Progenitor cell of endocrine pancreas (in vitro differentiated cells): ENCODE measurements at regions not wholly inside any gene's neighbourhood (a gene's known extent, or its start where the extent isn't known, plus 50 kb on each side); places are given as distances from the start of the nearest gene placed in this dataset.

Experiments used
- DNase-seq: peaks from one replicate; pipeline ENCODE4 v3.0.0; 2021; ENCODE audit warnings: low spot score; ENCODE audit not compliant: unreplicated experiment
- H3K27ac Mint-ChIP-seq: 2 replicates; pipeline ENCODE4 v1.8.0; 2021; ENCODE audit warnings: mild to moderate bottlenecking, moderate library complexity, mixed read lengths
- H3K27me3 Mint-ChIP-seq: 2 replicates; pipeline ENCODE4 v1.8.0; 2021; ENCODE audit warnings: mixed read lengths
- H3K36me3 Mint-ChIP-seq: 2 replicates; pipeline ENCODE4 v1.8.0; 2022; ENCODE audit warnings: mixed read lengths; ENCODE audit not compliant: insufficient read depth
- H3K4me1 Mint-ChIP-seq: 2 replicates; pipeline ENCODE4 v1.8.0; 2021; ENCODE audit warnings: low read depth, mixed read lengths
- H3K4me3 Mint-ChIP-seq: 2 replicates; pipeline ENCODE4 v1.8.0; 2021; ENCODE audit warnings: low read depth, mild to moderate bottlenecking, moderate library complexity, mixed read lengths
- H3K9me3 Mint-ChIP-seq: 2 replicates; pipeline ENCODE4 v1.8.0; 2021; ENCODE audit warnings: low read depth, mixed read lengths
- CTCF ChIP-seq: fragments of 200-600 bp; sonication (generic); IDR thresholded peaks from one replicate; pipeline ENCODE4 v1.5.0; 2021; ENCODE audit warnings: antibody characterized with exemption, mild to moderate bottlenecking; ENCODE audit not compliant: unreplicated experiment

- Mint-ChIP-seq H3K27me3 (no peaks in the 10 kb centered on the region), H3K27ac (no peak overlapping the region), H3K4me3 (no peak overlapping the region), H3K9me3 (peaks cover under 1% of the 10 kb centered on the region), H3K4me1 (peaks cover 2% of the 10 kb centered on the region), H3K36me3 (no peaks in the 10 kb centered on the region)
- TF ChIP-seq CTCF, result no peak
- DNase-seq, result no peak
These were observed 302.6 kb downstream of the FOXG1 start for GRCh38 chr14:29069228-29069627.

- H3K36me3 Mint-ChIP-seq, result no peaks in the 10 kb centered on the region
- H3K4me1 Mint-ChIP-seq, result no peaks in the 10 kb centered on the region
- no peak overlapping the region for H3K27ac Mint-ChIP-seq
- no peak for DNase-seq
- no peak for TF ChIP-seq CTCF
- H3K27me3 Mint-ChIP-seq, result no peaks in the 10 kb centered on the region
- no peaks in the 10 kb centered on the region for H3K9me3 Mint-ChIP-seq
- no peak overlapping the region for H3K4me3 Mint-ChIP-seq
These were observed 309.2 kb downstream of the FOXG1 start for GRCh38 chr14:29075761-29076160.

- H3K9me3 Mint-ChIP-seq, result no peaks in the 10 kb centered on the region
- H3K4me3 Mint-ChIP-seq, result no peak overlapping the region
- DNase-seq, result no peak
- H3K27ac Mint-ChIP-seq, result no peak overlapping the region
- H3K4me1 Mint-ChIP-seq, result no peaks in the 10 kb centered on the region
- H3K27me3 Mint-ChIP-seq, result no peaks in the 10 kb centered on the region
- no peaks in the 10 kb centered on the region for H3K36me3 Mint-ChIP-seq
- no peak for TF ChIP-seq CTCF
These were observed 311.3 kb downstream of the FOXG1 start for GRCh38 chr14:29077916-29078315.

GRCh38 chr14:29078810-29079522, 312.4 kb downstream of the FOXG1 start:
- H3K4me3 Mint-ChIP-seq, result no peak overlapping the region
- no peaks in the 10 kb centered on the region for H3K36me3 Mint-ChIP-seq
- TF ChIP-seq CTCF, result no peak
- no peaks in the 10 kb centered on the region for H3K27me3 Mint-ChIP-seq
- H3K27ac Mint-ChIP-seq, result no peak overlapping the region
- H3K9me3 Mint-ChIP-seq, result no peaks in the 10 kb centered on the region
- H3K4me1 Mint-ChIP-seq, result no peaks in the 10 kb centered on the region
- no peak for DNase-seq

- DNase-seq, result no peak
- Mint-ChIP-seq H3K4me3 (no peak overlapping the region), H3K4me1 (no peaks in the 10 kb centered on the region), H3K27me3 (no peaks in the 10 kb centered on the region), H3K27ac (no peak overlapping the region), H3K9me3 (peaks cover 4% of the 10 kb centered on the region), H3K36me3 (no peaks in the 10 kb centered on the region)
- peak; percentile 65 for TF ChIP-seq CTCF
These were observed 319.0 kb downstream of the FOXG1 start for GRCh38 chr14:29085546-29085945.
